IPS-20b (cell line): ENCODE measurements at regions not wholly inside any gene's neighbourhood (a gene's known extent, or its start where the extent isn't known, plus 50 kb on each side); places are given as distances from the start of the nearest gene placed in this dataset.

Experiments
- H3K27ac ChIP-seq: one replicate; pipeline ENCODE4 v1.5.1; 2013; ENCODE audit warnings: low read length
- H3K27me3 ChIP-seq: 2 replicates; pipeline ENCODE4 v1.6.1; 2013; ENCODE audit warnings: mild to moderate bottlenecking, low read length, inconsistent platforms; ENCODE audit not compliant: insufficient read depth
- H3K36me3 ChIP-seq: 2 replicates; pipeline ENCODE4 v1.6.1; 2013; ENCODE audit warnings: low read depth, mild to moderate bottlenecking, inconsistent platforms, low read length, moderate library complexity; ENCODE audit not compliant: insufficient read depth
- H3K4me1 ChIP-seq: 2 replicates; pipeline ENCODE4 v1.6.1; 2013; ENCODE audit warnings: mild to moderate bottlenecking, control low read depth, inconsistent platforms, low read length, moderate library complexity; ENCODE audit not compliant: insufficient read depth
- H3K4me3 ChIP-seq: 2 replicates; pipeline ENCODE4 v1.5.1; 2013; ENCODE audit warnings: mild to moderate bottlenecking, low read length, inconsistent platforms
- H3K9ac ChIP-seq: 2 replicates; pipeline ENCODE4 v1.6.1; 2013; ENCODE audit warnings: low read depth, mild to moderate bottlenecking, inconsistent platforms, low read length, moderate library complexity
- H3K9me3 ChIP-seq: 2 replicates; pipeline ENCODE4 v1.6.1; 2013; ENCODE audit warnings: mild to moderate bottlenecking, low read depth, low read length, inconsistent platforms; ENCODE audit not compliant: insufficient read depth

GRCh38 chr5:114949756-114950155, 220.0 kb downstream of the TRIM36 start:
- no peaks in the 10 kb centered on the region for H3K9me3 ChIP-seq
- no peak overlapping the region for H3K9ac ChIP-seq
- no peaks in the 10 kb centered on the region for H3K36me3 ChIP-seq
- no peak overlapping the region for H3K27ac ChIP-seq
- no peaks in the 10 kb centered on the region for H3K27me3 ChIP-seq
- H3K4me3 ChIP-seq: no peak overlapping the region
- H3K4me1 ChIP-seq: no peaks in the 10 kb centered on the region

- H3K9me3 ChIP-seq: no peaks in the 10 kb centered on the region
- H3K27ac ChIP-seq: no peak overlapping the region
- no peaks in the 10 kb centered on the region for H3K27me3 ChIP-seq
- no peak overlapping the region for H3K9ac ChIP-seq
- no peaks in the 10 kb centered on the region for H3K4me1 ChIP-seq
- H3K36me3 ChIP-seq: no peaks in the 10 kb centered on the region
- no peak overlapping the region for H3K4me3 ChIP-seq
These were observed 220.6 kb downstream of the TRIM36 start for GRCh38 chr5:114948986-114949621.

GRCh38 chr5:114948363-114948762, 221.3 kb downstream of the TRIM36 start:
- Histone ChIP-seq H3K9ac (no peak overlapping the region), H3K4me1 (no peaks in the 10 kb centered on the region), H3K4me3 (no peak overlapping the region), H3K27me3 (no peaks in the 10 kb centered on the region), H3K27ac (no peak overlapping the region), H3K36me3 (no peaks in the 10 kb centered on the region), H3K9me3 (peaks cover 7% of the 10 kb centered on the region; the same call in 1 of the 2 replicates)

GRCh38 chr5:114940709-114941108, 229.0 kb downstream of the TRIM36 start:
- Histone ChIP-seq H3K4me1 (no peaks in the 10 kb centered on the region), H3K36me3 (no peaks in the 10 kb centered on the region), H3K9ac (no peak overlapping the region), H3K27me3 (no peaks in the 10 kb centered on the region), H3K27ac (no peak overlapping the region), H3K9me3 (peaks cover 55% of the 10 kb centered on the region), H3K4me3 (no peak overlapping the region)

GRCh38 chr5:114935490-114935889, 234.2 kb downstream of the TRIM36 start:
- Histone ChIP-seq H3K4me1 (no peaks in the 10 kb centered on the region), H3K27ac (no peak overlapping the region), H3K4me3 (no peak overlapping the region), H3K9ac (no peak overlapping the region), H3K27me3 (no peaks in the 10 kb centered on the region), H3K36me3 (no peaks in the 10 kb centered on the region), H3K9me3 (peaks cover 28% of the 10 kb centered on the region)

GRCh38 chr5:114928644-114929462, 240.9 kb downstream of the TRIM36 start:
- peaks cover 8% of the 10 kb centered on the region; the same call in 1 of the 2 replicates for H3K9me3 ChIP-seq
- no peaks in the 10 kb centered on the region for H3K27me3 ChIP-seq
- H3K9ac ChIP-seq: no peak overlapping the region
- H3K36me3 ChIP-seq: no peaks in the 10 kb centered on the region
- H3K4me3 ChIP-seq: no peak overlapping the region
- H3K27ac ChIP-seq: no peak overlapping the region
- no peaks in the 10 kb centered on the region for H3K4me1 ChIP-seq

GRCh38 chr5:114924769-114925168, 244.9 kb downstream of the TRIM36 start:
- H3K9ac ChIP-seq: no peak overlapping the region
- H3K27me3 ChIP-seq: no peaks in the 10 kb centered on the region
- H3K9me3 ChIP-seq: peaks cover 8% of the 10 kb centered on the region; the same call in 1 of the 2 replicates
- no peak overlapping the region for H3K27ac ChIP-seq
- no peaks in the 10 kb centered on the region for H3K4me1 ChIP-seq
- no peak overlapping the region for H3K4me3 ChIP-seq
- no peaks in the 10 kb centered on the region for H3K36me3 ChIP-seq

- no peak overlapping the region for H3K9ac ChIP-seq
- no peaks in the 10 kb centered on the region for H3K27me3 ChIP-seq
- no peak overlapping the region for H3K27ac ChIP-seq
- H3K4me1 ChIP-seq: no peaks in the 10 kb centered on the region
- H3K4me3 ChIP-seq: no peak overlapping the region
- H3K9me3 ChIP-seq: peaks cover 4% of the 10 kb centered on the region; the same call in 1 of the 2 replicates
- no peaks in the 10 kb centered on the region for H3K36me3 ChIP-seq
These were observed 257.4 kb downstream of the TRIM36 start for GRCh38 chr5:114912189-114912920.

GRCh38 chr5:114910727-114911126, 259.0 kb downstream of the TRIM36 start:
- no peak overlapping the region for H3K9ac ChIP-seq
- no peaks in the 10 kb centered on the region for H3K27me3 ChIP-seq
- no peak overlapping the region for H3K4me3 ChIP-seq
- H3K36me3 ChIP-seq: no peaks in the 10 kb centered on the region
- H3K27ac ChIP-seq: no peak overlapping the region
- H3K4me1 ChIP-seq: no peaks in the 10 kb centered on the region
- peaks cover 11% of the 10 kb centered on the region; the same call in 1 of the 2 replicates for H3K9me3 ChIP-seq

- Histone ChIP-seq H3K9me3 (peaks cover 24% of the 10 kb centered on the region), H3K27ac (no peak overlapping the region), H3K27me3 (no peaks in the 10 kb centered on the region), H3K4me1 (no peaks in the 10 kb centered on the region), H3K4me3 (no peak overlapping the region), H3K36me3 (no peaks in the 10 kb centered on the region), H3K9ac (no peak overlapping the region)
These were observed 260.3 kb downstream of the TRIM36 start for GRCh38 chr5:114909424-114909823.

GRCh38 chr5:114903767-114904166, 265.9 kb downstream of the TRIM36 start:
- Histone ChIP-seq H3K9ac (no peak overlapping the region), H3K27me3 (no peaks in the 10 kb centered on the region), H3K27ac (no peak overlapping the region), H3K36me3 (no peaks in the 10 kb centered on the region), H3K9me3 (peaks cover 20% of the 10 kb centered on the region), H3K4me1 (no peaks in the 10 kb centered on the region), H3K4me3 (no peak overlapping the region)
